ENCODE measurements at regions not wholly inside any gene's neighbourhood (a gene's known extent, or its start where the extent isn't known, plus 50 kb on each side); places are given as distances from the start of the nearest gene placed in this dataset.
"Not testable (repeated sequence)": the region's sequence is repeated elsewhere in the genome, so short reads cannot be mapped to it uniquely, and the experiment has no call there.

- no peak for TF ChIP-seq CTCF (IDR thresholded peaks at IDR 0.05; ENCODE audit: low read depth, low read length)
Observed at GRCh38 chr18:34525244-34525643, 184.9 kb upstream of the DTNA start.

GRCh38 chr18:34528177-34528576 is 181.9 kb upstream of the DTNA start:
- DNase-seq (ENCODE audit: extremely low read depth, low read depth) = no peak
- no peak for TF ChIP-seq CTCF (IDR thresholded peaks at IDR 0.05; ENCODE audit: low read depth, low read length)

More at GRCh38 chr18:34525244-34525643, 184.9 kb upstream of the DTNA start:
- DNase-seq (ENCODE audit: extremely low read depth, low read depth) = no peak

GRCh38 chr18:34529358-34530335 is 180.5 kb upstream of the DTNA start:
- no peak for TF ChIP-seq CTCF (IDR thresholded peaks at IDR 0.05; ENCODE audit: low read depth, low read length)
- DNase-seq (ENCODE audit: extremely low read depth, low read depth) = no peak

- no peak for TF ChIP-seq CTCF (IDR thresholded peaks at IDR 0.05; ENCODE audit: low read depth, low read length)
- DNase-seq (ENCODE audit: extremely low read depth, low read depth) = no peak
Observed at GRCh38 chr18:34531110-34531509, 179.0 kb upstream of the DTNA start.

- not testable (repeated sequence) for DNase-seq (ENCODE audit: extremely low read depth, low read depth)
Observed at GRCh38 chr18:34534642-34535041, 175.5 kb upstream of the DTNA start.

GRCh38 chr18:34540897-34541296 is 169.2 kb upstream of the DTNA start:
- no peak for TF ChIP-seq CTCF (IDR thresholded peaks at IDR 0.05; ENCODE audit: low read depth, low read length)
- DNase-seq (ENCODE audit: extremely low read depth, low read depth) = no peak

GRCh38 chr18:34542625-34543024 is 167.5 kb upstream of the DTNA start:
- no peak for TF ChIP-seq CTCF (IDR thresholded peaks at IDR 0.05; ENCODE audit: low read depth, low read length)
- no peak for DNase-seq (ENCODE audit: extremely low read depth, low read depth)

Measured in AG09319 (cell line).